ENCODE measurements at regions not wholly inside any gene's neighbourhood (a gene's known extent, or its start where the extent isn't known, plus 50 kb on each side); places are given as distances from the start of the nearest gene placed in this dataset.

GRCh38 chr3:73719861-73720260 is 95.1 kb upstream of the PDZRN3 start:
- Histone ChIP-seq H3K4me1 (ENCODE audit: insufficient read depth, low read length, severe bottlenecking) (no peaks in the 10 kb centered on the region), H4K20me1 (ENCODE audit: insufficient read depth, low read length) (no peaks in the 10 kb centered on the region), H2AFZ (ENCODE audit: low read length) (no peak overlapping the region), H3K36me3 (ENCODE audit: insufficient read depth, low read length) (no peaks in the 10 kb centered on the region), H3K9me3 (ENCODE audit: low read length) (no peaks in the 10 kb centered on the region), H3K27ac (ENCODE audit: low read depth, low read length, poor library complexity, severe bottlenecking) (no peak overlapping the region), H3K9me2 (ENCODE audit: low read depth, low read length) (no peaks in the 10 kb centered on the region), H3K27me3 (ENCODE audit: insufficient read depth, low read length) (no peaks in the 10 kb centered on the region), H3F3A (ENCODE audit: insufficient read depth, low read length) (no peaks in the 10 kb centered on the region), H3K4me3 (ENCODE audit: low read depth, low read length, poor library complexity, severe bottlenecking) (no peak overlapping the region), H3K9ac (ENCODE audit: low read length) (no peak overlapping the region), H3K79me2 (ENCODE audit: insufficient read depth, low read length) (no peaks in the 10 kb centered on the region), H3K4me2 (ENCODE audit: low read length) (no peak overlapping the region)
- no peak for TF ChIP-seq CTCF (IDR thresholded peaks at IDR 0.05; ENCODE audit: low read length)
- no peak for TF ChIP-seq EZH2 (IDR thresholded peaks at IDR 0.05; ENCODE audit: borderline replicate concordance, low read length)

GRCh38 chr3:73719413-73719851 is 94.7 kb upstream of the PDZRN3 start:
- no peak overlapping the region for H3K4me2 ChIP-seq (ENCODE audit: low read length)
- TF ChIP-seq CTCF (IDR thresholded peaks at IDR 0.05; ENCODE audit: low read length) (no peak), EZH2 (IDR thresholded peaks at IDR 0.05; ENCODE audit: borderline replicate concordance, low read length) (no peak)
- no peaks in the 10 kb centered on the region for H3K27me3 ChIP-seq (ENCODE audit: insufficient read depth, low read length)
- no peaks in the 10 kb centered on the region for H3K79me2 ChIP-seq (ENCODE audit: insufficient read depth, low read length)
- H4K20me1 ChIP-seq (ENCODE audit: insufficient read depth, low read length), result no peaks in the 10 kb centered on the region
- H3K9ac ChIP-seq (ENCODE audit: low read length), result no peak overlapping the region
- H3F3A ChIP-seq (ENCODE audit: insufficient read depth, low read length), result no peaks in the 10 kb centered on the region
- no peaks in the 10 kb centered on the region for H3K9me3 ChIP-seq (ENCODE audit: low read length)
- H3K9me2 ChIP-seq (ENCODE audit: low read depth, low read length), result no peaks in the 10 kb centered on the region
- no peak overlapping the region for H2AFZ ChIP-seq (ENCODE audit: low read length)
- no peaks in the 10 kb centered on the region for H3K36me3 ChIP-seq (ENCODE audit: insufficient read depth, low read length)
- no peak overlapping the region for H3K4me3 ChIP-seq (ENCODE audit: low read depth, low read length, poor library complexity, severe bottlenecking)
- no peaks in the 10 kb centered on the region for H3K4me1 ChIP-seq (ENCODE audit: insufficient read depth, low read length, severe bottlenecking)
- H3K27ac ChIP-seq (ENCODE audit: low read depth, low read length, poor library complexity, severe bottlenecking), result no peak overlapping the region

GRCh38 chr3:73718326-73719110 is 93.8 kb upstream of the PDZRN3 start:
- H2AFZ ChIP-seq (ENCODE audit: low read length), result no peak overlapping the region
- H3K79me2 ChIP-seq (ENCODE audit: insufficient read depth, low read length), result no peaks in the 10 kb centered on the region
- no peaks in the 10 kb centered on the region for H3K27me3 ChIP-seq (ENCODE audit: insufficient read depth, low read length)
- no peak overlapping the region for H3K27ac ChIP-seq (ENCODE audit: low read depth, low read length, poor library complexity, severe bottlenecking)
- H3K4me1 ChIP-seq (ENCODE audit: insufficient read depth, low read length, severe bottlenecking), result no peaks in the 10 kb centered on the region
- H3K36me3 ChIP-seq (ENCODE audit: insufficient read depth, low read length), result no peaks in the 10 kb centered on the region
- H4K20me1 ChIP-seq (ENCODE audit: insufficient read depth, low read length), result no peaks in the 10 kb centered on the region
- no peak overlapping the region for H3K4me2 ChIP-seq (ENCODE audit: low read length)
- H3F3A ChIP-seq (ENCODE audit: insufficient read depth, low read length), result no peaks in the 10 kb centered on the region
- no peak overlapping the region for H3K9ac ChIP-seq (ENCODE audit: low read length)
- H3K4me3 ChIP-seq (ENCODE audit: low read depth, low read length, poor library complexity, severe bottlenecking), result no peak overlapping the region
- H3K9me2 ChIP-seq (ENCODE audit: low read depth, low read length), result no peaks in the 10 kb centered on the region
- TF ChIP-seq CTCF (IDR thresholded peaks at IDR 0.05; ENCODE audit: low read length), result no peak
- no peak for TF ChIP-seq EZH2 (IDR thresholded peaks at IDR 0.05; ENCODE audit: borderline replicate concordance, low read length)
- H3K9me3 ChIP-seq (ENCODE audit: low read length), result no peaks in the 10 kb centered on the region
